PC-3 (cell line): ENCODE measurements at regions not wholly inside any gene's neighbourhood (a gene's known extent, or its start where the extent isn't known, plus 50 kb on each side); places are given as distances from the start of the nearest gene placed in this dataset.
A peak's percentile ranks its signal among the peaks of the same experiment; 100 is the strongest.
"Not testable (repeated sequence)": the region's sequence is repeated elsewhere in the genome, so short reads cannot be mapped to it uniquely, and the experiment has no call there.

Experiments
- ATAC-seq: fragments of 200-7000 bp; cut with Tn5 transposase; 2 replicates; pipeline ENCODE4 v1.9.1; 2020; ENCODE audit warnings: mild to moderate bottlenecking, moderate library complexity
- BruUV-seq: library from RNA; stranded (reverse); fragments of 400-500 nt; replicated peaks from 2 replicates; lab custom pipeline; 2021; lab: Mats Ljungman, UMichigan
- CTCF ChIA-PET: fragments of 300-600 bp; sonication (Branson Sonifier 250); formaldehyde crosslinking; loops from one replicate; lab custom pipeline; 2022; ENCODE audit warnings: antibody characterized with exemption; lab: Charles Lee
- POLR2A ChIA-PET: fragments of 300-600 bp; sonication (Branson Sonifier 250); formaldehyde crosslinking; loops from one replicate; lab custom pipeline; 2022; ENCODE audit warnings: antibody characterized with exemption; ENCODE audit not compliant: unreplicated experiment; lab: Charles Lee
- DNase-seq: peaks from one replicate; pipeline ENCODE4 v3.0.0-alpha.2; 2015
- H2AFZ ChIP-seq: fragments of 300-600 bp; sonication (generic); 2 replicates; pipeline ENCODE4 v1.6.0; 2016; ENCODE audit warnings: antibody characterized with exemption, low read length
- H3F3A ChIP-seq: fragments of 300-600 bp; sonication (generic); one replicate; pipeline ENCODE4 v1.6.0; 2017; ENCODE audit warnings: antibody characterized with exemption, low read length, control low read depth, mild to moderate bottlenecking; ENCODE audit not compliant: unreplicated experiment
- H3K27ac ChIP-seq: fragments of 300-600 bp; sonication (generic); 2 replicates; pipeline ENCODE4 v1.5.1; 2016; ENCODE audit warnings: mild to moderate bottlenecking, low read length
- H3K27me3 ChIP-seq: fragments of 300-600 bp; sonication (generic); 2 replicates; pipeline ENCODE4 v1.6.1; 2016; ENCODE audit warnings: low read length, mixed read lengths
- H3K36me3 ChIP-seq: fragments of 300-600 bp; sonication (generic); 2 replicates; pipeline ENCODE4 v1.6.1; 2016; ENCODE audit warnings: low read depth, mixed run types, low read length, mixed read lengths
- H3K4me1 ChIP-seq: fragments of 300-600 bp; sonication (generic); 2 replicates; pipeline ENCODE4 v1.5.1; 2016; ENCODE audit warnings: low read length; ENCODE audit not compliant: insufficient read depth
- H3K4me2 ChIP-seq: fragments of 300-600 bp; sonication (generic); 2 replicates; pipeline ENCODE4 v1.6.0; 2016; ENCODE audit warnings: low read length
- H3K4me3 ChIP-seq: fragments of 300-600 bp; sonication (generic); 2 replicates; pipeline ENCODE4 v1.5.1; 2016; ENCODE audit warnings: mild to moderate bottlenecking, low read length, mixed read lengths
- H3K79me2 ChIP-seq: fragments of 300-600 bp; sonication (generic); 2 replicates; pipeline ENCODE4 v1.6.1; 2017; ENCODE audit warnings: low read length, mixed read lengths
- H3K9ac ChIP-seq: fragments of 300-600 bp; sonication (generic); 2 replicates; pipeline ENCODE4 v1.6.0; 2016; ENCODE audit warnings: mild to moderate bottlenecking, low read length
- H3K9me2 ChIP-seq: fragments of 300-600 bp; sonication (generic); replicated peaks from 2 replicates; pipeline ENCODE4 v1.6.1; 2016; ENCODE audit warnings: mixed run types, low read length, mixed read lengths
- H3K9me3 ChIP-seq: fragments of 300-600 bp; sonication (generic); 2 replicates; pipeline ENCODE4 v1.6.1; 2016; ENCODE audit warnings: low read length, mixed read lengths
- H4K20me1 ChIP-seq: fragments of 300-600 bp; sonication (generic); 2 replicates; pipeline ENCODE4 v1.6.1; 2016; ENCODE audit warnings: low read length, mixed read lengths
- EZH2 ChIP-seq: fragments of 300-600 bp; sonication (generic); IDR thresholded peaks from one replicate; pipeline ENCODE4 v1.6.1; 2017; ENCODE audit warnings: antibody characterized with exemption, mild to moderate bottlenecking, low read length; ENCODE audit not compliant: unreplicated experiment
- EZH2phosphoT487 ChIP-seq: fragments of 300-600 bp; sonication (generic); IDR thresholded peaks from 2 replicates; pipeline ENCODE4 v1.6.1; 2018; ENCODE audit warnings: mild to moderate bottlenecking, antibody characterized with exemption, low read length, borderline replicate concordance
- intact Hi-C: fragments of 100-400 bp; cut with micrococcal nuclease; formaldehyde crosslinking; loops from 2 replicates; pipeline ENCODE4 v1.9.0; 2023
- TF ChIP-seq, protein P1 (sequence below): fragments of 300-600 bp; sonication (generic); conservative IDR thresholded peaks from 2 replicates; pipeline ENCODE4 v1.5.1; 2017; ENCODE audit warnings: antibody characterized with exemption, low read depth, mild to moderate bottlenecking, low read length

- Histone ChIP-seq H4K20me1 (no peaks in the 10 kb centered on the region), H3F3A (no peaks in the 10 kb centered on the region), H3K9me2 (no peaks in the 10 kb centered on the region), H3K27ac (no peak overlapping the region), H3K4me1 (no peaks in the 10 kb centered on the region), H2AFZ (no peak overlapping the region), H3K9ac (no peak overlapping the region), H3K36me3 (no peaks in the 10 kb centered on the region), H3K4me3 (no peak overlapping the region), H3K27me3 (no peaks in the 10 kb centered on the region), H3K79me2 (no peaks in the 10 kb centered on the region), H3K4me2 (no peak overlapping the region), H3K9me3 (no peaks in the 10 kb centered on the region)
- no peak for TF ChIP-seq EZH2
- DNase-seq (no peak), ATAC-seq (no peak)
- intact Hi-C loops: no loop called here
- CTCF ChIA-PET: no interaction called here
- no TSS peak for BruUV-seq
- POLR2A ChIA-PET: no interaction called here
These were observed 439.5 kb upstream of the NRP1 start for GRCh38 chr10:33773886-33774480.

GRCh38 chr10:33773253-33773573, 438.7 kb upstream of the NRP1 start:
- H3K36me3 ChIP-seq: no peaks in the 10 kb centered on the region
- H3K9me2 ChIP-seq: no peaks in the 10 kb centered on the region
- H3K27me3 ChIP-seq: no peaks in the 10 kb centered on the region
- H3F3A ChIP-seq: no peaks in the 10 kb centered on the region
- no peaks in the 10 kb centered on the region for H3K9me3 ChIP-seq
- H3K4me1 ChIP-seq: no peaks in the 10 kb centered on the region
- H3K27ac ChIP-seq: no peak overlapping the region
- no TSS peak for BruUV-seq
- H4K20me1 ChIP-seq: no peaks in the 10 kb centered on the region
- ATAC-seq: no peak
- TF ChIP-seq EZH2phosphoT487 (no peak), EZH2 (no peak)
- TF ChIP-seq, protein P1, sequence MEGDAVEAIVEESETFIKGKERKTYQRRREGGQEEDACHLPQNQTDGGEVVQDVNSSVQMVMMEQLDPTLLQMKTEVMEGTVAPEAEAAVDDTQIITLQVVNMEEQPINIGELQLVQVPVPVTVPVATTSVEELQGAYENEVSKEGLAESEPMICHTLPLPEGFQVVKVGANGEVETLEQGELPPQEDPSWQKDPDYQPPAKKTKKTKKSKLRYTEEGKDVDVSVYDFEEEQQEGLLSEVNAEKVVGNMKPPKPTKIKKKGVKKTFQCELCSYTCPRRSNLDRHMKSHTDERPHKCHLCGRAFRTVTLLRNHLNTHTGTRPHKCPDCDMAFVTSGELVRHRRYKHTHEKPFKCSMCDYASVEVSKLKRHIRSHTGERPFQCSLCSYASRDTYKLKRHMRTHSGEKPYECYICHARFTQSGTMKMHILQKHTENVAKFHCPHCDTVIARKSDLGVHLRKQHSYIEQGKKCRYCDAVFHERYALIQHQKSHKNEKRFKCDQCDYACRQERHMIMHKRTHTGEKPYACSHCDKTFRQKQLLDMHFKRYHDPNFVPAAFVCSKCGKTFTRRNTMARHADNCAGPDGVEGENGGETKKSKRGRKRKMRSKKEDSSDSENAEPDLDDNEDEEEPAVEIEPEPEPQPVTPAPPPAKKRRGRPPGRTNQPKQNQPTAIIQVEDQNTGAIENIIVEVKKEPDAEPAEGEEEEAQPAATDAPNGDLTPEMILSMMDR: no peak
- H3K9ac ChIP-seq: no peak overlapping the region
- no peak overlapping the region for H3K4me2 ChIP-seq
- H2AFZ ChIP-seq: 0 out of 2 replicates have a peak overlapping the region, but pooled peaks have one; percentile 2
- intact Hi-C loops: no loop called here
- ChIA-PET POLR2A (no interaction called here), CTCF (no interaction called here)
- H3K79me2 ChIP-seq: no peaks in the 10 kb centered on the region
- no peak for DNase-seq
- no peak overlapping the region for H3K4me3 ChIP-seq

DNA sequence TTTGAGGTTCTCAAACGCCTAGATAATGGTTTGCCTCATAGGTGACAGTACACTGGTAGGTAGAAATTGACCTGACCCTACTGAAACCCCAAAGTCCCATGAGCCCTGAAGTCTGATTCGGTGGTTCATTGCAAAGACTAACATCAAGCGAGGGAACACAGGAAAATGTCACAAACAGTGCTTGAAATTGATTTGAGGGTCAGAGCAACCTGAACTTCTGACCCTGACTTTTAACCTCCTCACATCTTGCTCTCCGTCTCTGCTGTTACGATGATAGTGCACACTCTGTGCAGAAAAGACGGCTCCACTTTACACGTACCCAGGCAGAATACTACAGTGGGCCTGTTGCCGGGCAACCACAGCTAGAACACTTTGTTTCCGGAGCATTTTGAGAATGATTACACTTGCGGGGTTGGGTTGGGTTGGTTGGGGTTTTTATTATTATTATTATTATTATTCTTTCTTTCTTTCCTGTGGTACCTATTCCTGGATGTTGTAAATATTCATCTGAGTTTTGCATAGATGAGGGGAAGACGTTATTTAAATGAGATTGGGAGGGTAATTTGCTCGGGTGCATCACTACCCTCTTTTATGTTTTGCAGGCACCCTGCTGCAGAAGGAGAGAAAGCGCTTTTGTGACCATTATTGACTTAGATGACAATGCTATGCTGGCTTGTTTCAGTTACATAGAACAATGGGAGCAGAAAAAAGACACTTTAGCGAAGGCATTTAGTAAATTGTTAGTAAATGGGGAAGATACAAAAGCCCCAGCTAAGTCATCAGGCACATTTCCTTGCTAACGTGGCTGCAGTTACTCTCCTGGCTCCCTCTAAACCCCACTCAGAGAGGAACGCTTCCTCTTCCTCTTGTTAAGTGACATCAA, 438.1 kb upstream of the NRP1 start:
- Histone ChIP-seq H3K4me1 (no peaks in the 10 kb centered on the region), H3F3A (no peaks in the 10 kb centered on the region), H3K36me3 (no peaks in the 10 kb centered on the region), H3K9ac (no peak overlapping the region), H3K9me2 (no peaks in the 10 kb centered on the region), H3K9me3 (no peaks in the 10 kb centered on the region), H4K20me1 (no peaks in the 10 kb centered on the region), H3K4me2 (no peak overlapping the region), H3K27me3 (no peaks in the 10 kb centered on the region), H3K4me3 (no peak overlapping the region), H3K79me2 (no peaks in the 10 kb centered on the region), H2AFZ (0 out of 2 replicates have a peak overlapping the region, but pooled peaks have one; percentile 2), H3K27ac (no peak overlapping the region)
- ChIA-PET POLR2A (no interaction called here), CTCF (no interaction called here)
- intact Hi-C loops: no loop called here
- ATAC-seq (no peak), DNase-seq (no peak)
- no TSS peak for BruUV-seq
- TF ChIP-seq EZH2 (no peak), EZH2phosphoT487 (no peak)
- TF ChIP-seq, protein P1: no peak

GRCh38 chr10:33771856-33772255, 437.4 kb upstream of the NRP1 start:
- H3K4me3 ChIP-seq, H3K9me2 ChIP-seq, intact Hi-C loops, H2AFZ ChIP-seq, ATAC-seq, POLR2A ChIA-PET, H3F3A ChIP-seq, H3K36me3 ChIP-seq, H3K27ac ChIP-seq, DNase-seq, H3K9me3 ChIP-seq, H3K79me2 ChIP-seq, H3K9ac ChIP-seq, H3K4me1 ChIP-seq, H4K20me1 ChIP-seq, H3K27me3 ChIP-seq, BruUV-seq, CTCF ChIA-PET, H3K4me2 ChIP-seq: not testable (repeated sequence)
